ENCODE measurements at regions not wholly inside any gene's neighbourhood (a gene's known extent, or its start where the extent isn't known, plus 50 kb on each side); places are given as distances from the start of the nearest gene placed in this dataset.

- Histone ChIP-seq H2AK5ac (ENCODE audit: insufficient read length, low read length) (no peak overlapping the region), H3K79me2 (ENCODE audit: insufficient read depth, low read length) (no peaks in the 10 kb centered on the region), H2AFZ (ENCODE audit: low read length) (no peak overlapping the region), H3K27ac (ENCODE audit: insufficient read length, low read depth, low read length) (no peak overlapping the region), H3K4ac (ENCODE audit: low read depth, low read length) (no peak overlapping the region), H3K79me1 (ENCODE audit: insufficient read depth, low read depth, low read length, poor library complexity, severe bottlenecking) (no peaks in the 10 kb centered on the region), H3K4me2 (ENCODE audit: insufficient read depth, insufficient read length, low read length) (no peak overlapping the region), H3K23ac (ENCODE audit: insufficient read length, low read depth, low read length) (no peak overlapping the region), H2BK5ac (ENCODE audit: insufficient read length, low read length) (no peak overlapping the region), H2BK15ac (ENCODE audit: low read depth, low read length) (no peak overlapping the region), H3T11ph (ENCODE audit: low read length) (no peak overlapping the region), H3K9me3 (ENCODE audit: control insufficient read depth, low read depth, low read length) (no peaks in the 10 kb centered on the region), H2BK120ac (ENCODE audit: low read depth, low read length, poor library complexity, severe bottlenecking) (no peak overlapping the region), H3K18ac (ENCODE audit: insufficient read length, low read depth, low read length) (no peak overlapping the region), H3K4me1 (ENCODE audit: insufficient read depth, low read length) (no peaks in the 10 kb centered on the region), H4K5ac (ENCODE audit: insufficient read length, low read depth, low read length) (no peak overlapping the region), H4K20me1 (ENCODE audit: control insufficient read depth, insufficient read depth, insufficient read length) (no peaks in the 10 kb centered on the region), H3K56ac (ENCODE audit: insufficient read length, low read depth, low read length) (no peak overlapping the region), H3K9ac (ENCODE audit: extremely low read depth, insufficient read length, low read length) (no peak overlapping the region), H2BK12ac (ENCODE audit: insufficient read length, low read depth, low read length) (no peak overlapping the region), H2BK20ac (ENCODE audit: low read depth, low read length, poor library complexity, severe bottlenecking) (no peak overlapping the region), H4K91ac (ENCODE audit: insufficient read length, low read depth, low read length) (no peak overlapping the region), H3K27me3 (ENCODE audit: insufficient read depth, low read length) (no peaks in the 10 kb centered on the region), H3K23me2 (ENCODE audit: insufficient read length, low read depth, low read length, poor library complexity, severe bottlenecking) (no peaks in the 10 kb centered on the region), H4K8ac (replicated peaks; ENCODE audit: insufficient read length, low read depth, low read length) (no peak overlapping the region), H3K14ac (ENCODE audit: insufficient read depth, low read length) (no peak overlapping the region)
- H3K4me3 Mint-ChIP-seq = no peak overlapping the region
- DNase-seq = no peak
- no peaks in the 10 kb centered on the region for H3K4me1 Mint-ChIP-seq
- TF ChIP-seq CTCF (conservative IDR thresholded peaks at IDR 0.05) = no peak
- no CpG with 5 or more reads among the region's 3 CpGs for WGBS (ENCODE audit: extremely low coverage, insufficient read length, low lambda C conversion rate)
- H3K9me3 Mint-ChIP-seq = peaks cover 10 to 11% of the 10 kb centered on the region in 2 experiments
- H3K27me3 Mint-ChIP-seq (ENCODE audit: low read depth) = no peaks in the 10 kb centered on the region
- H3K36me3 Mint-ChIP-seq (ENCODE audit: insufficient read depth in 1 of 3, low read depth in 3 of 3) = peaks cover 0 to 12% (median 0%) of the 10 kb centered on the region in 3 experiments; a peak in 2 of 7 replicates
- H3K27ac Mint-ChIP-seq = no peak overlapping the region
Observed at GRCh38 chr7:10439027-10439426, 534.6 kb upstream of the PHF14 start.

Measured in H9 (cell line).